ENCODE measurements at regions not wholly inside any gene's neighbourhood (a gene's known extent, or its start where the extent isn't known, plus 50 kb on each side); places are given as distances from the start of the nearest gene placed in this dataset.

- DNase-seq = peak in 1 of 4 donors; percentile 10
- no peak for ATAC-seq
- intact Hi-C loops (cut with DNase I) = no loop called here
Observed at GRCh38 chr22:48103126-48103875, 1340.9 kb downstream of the TBC1D22A start.

DNA sequence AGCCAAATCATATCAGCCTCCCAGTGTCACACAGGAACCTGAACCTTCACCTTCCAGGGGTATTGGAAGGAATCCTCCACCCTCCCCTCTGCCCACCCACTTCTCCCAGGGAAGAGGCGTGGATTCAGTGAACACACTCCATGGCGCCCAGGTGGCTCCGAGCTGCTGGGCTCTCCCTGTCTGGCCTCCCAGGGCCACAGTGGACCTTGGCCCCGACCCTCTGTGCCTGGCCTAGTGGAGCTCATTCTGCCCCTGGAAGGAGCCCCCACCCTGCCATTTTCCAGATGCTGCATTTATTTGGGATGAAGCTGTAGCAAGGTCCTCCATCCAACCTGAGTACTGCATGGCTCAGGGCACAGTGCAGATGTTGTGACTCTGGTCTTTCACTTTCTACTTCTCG, 1340.1 kb downstream of the TBC1D22A start:
- no peaks in the 10 kb centered on the region for H3K9me3 ChIP-seq
- peaks cover 0 to 9% of the 10 kb centered on the region in 2 donors for H3K4me1 ChIP-seq
- no peaks in the 10 kb centered on the region for H3K36me3 ChIP-seq
- DNase-seq (no peak), ATAC-seq (no peak)
- no peak for TF ChIP-seq CTCF (IDR thresholded peaks at IDR 0.05)
- intact Hi-C loops (cut with DNase I) = no loop called here
- peaks cover 0 to 68% of the 10 kb centered on the region in 2 donors for H3K27me3 ChIP-seq
- H3K27ac ChIP-seq = no peak overlapping the region
- no peak overlapping the region for H3K4me3 ChIP-seq

More at GRCh38 chr22:48103126-48103875, 1340.9 kb downstream of the TBC1D22A start:
- Histone ChIP-seq H3K4me1 (peaks cover 0 to 8% of the 10 kb centered on the region in 2 donors), H3K36me3 (no peaks in the 10 kb centered on the region), H3K27ac (no peak overlapping the region), H3K4me3 (no peak overlapping the region), H3K9me3 (no peaks in the 10 kb centered on the region), H3K27me3 (peaks cover 0 to 64% of the 10 kb centered on the region in 2 donors)
- no peak for TF ChIP-seq CTCF (IDR thresholded peaks at IDR 0.05)

DNA sequence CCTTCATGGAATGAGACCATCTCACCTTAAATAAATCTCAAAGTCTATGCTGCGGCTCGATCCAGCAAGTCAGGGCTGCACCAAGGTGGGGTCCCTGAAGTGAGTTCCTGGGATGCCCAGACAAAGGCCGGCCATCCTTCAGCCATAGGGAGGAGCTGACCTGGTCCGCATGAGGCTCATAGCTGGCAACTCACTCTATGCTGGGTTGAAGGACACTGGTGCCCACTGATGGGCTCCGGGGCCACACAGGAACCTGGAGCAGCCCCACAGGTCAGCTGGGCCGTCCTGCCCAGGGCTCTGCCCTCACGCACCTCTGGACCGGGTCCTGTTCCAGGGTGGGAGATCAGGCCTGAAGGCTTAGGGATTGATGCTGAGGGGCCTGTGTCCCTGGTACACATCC, 1339.3 kb downstream of the TBC1D22A start:
- Histone ChIP-seq H3K4me3 (no peak overlapping the region), H3K4me1 (peaks cover 0 to 9% of the 10 kb centered on the region in 2 donors), H3K27ac (no peak overlapping the region), H3K9me3 (no peaks in the 10 kb centered on the region), H3K27me3 (peaks cover 0 to 76% of the 10 kb centered on the region in 2 donors), H3K36me3 (no peaks in the 10 kb centered on the region)
- no peak for TF ChIP-seq CTCF (IDR thresholded peaks at IDR 0.05)
- intact Hi-C loops (cut with DNase I) = no loop called here
- no peak for DNase-seq
- no peak for ATAC-seq

DNA sequence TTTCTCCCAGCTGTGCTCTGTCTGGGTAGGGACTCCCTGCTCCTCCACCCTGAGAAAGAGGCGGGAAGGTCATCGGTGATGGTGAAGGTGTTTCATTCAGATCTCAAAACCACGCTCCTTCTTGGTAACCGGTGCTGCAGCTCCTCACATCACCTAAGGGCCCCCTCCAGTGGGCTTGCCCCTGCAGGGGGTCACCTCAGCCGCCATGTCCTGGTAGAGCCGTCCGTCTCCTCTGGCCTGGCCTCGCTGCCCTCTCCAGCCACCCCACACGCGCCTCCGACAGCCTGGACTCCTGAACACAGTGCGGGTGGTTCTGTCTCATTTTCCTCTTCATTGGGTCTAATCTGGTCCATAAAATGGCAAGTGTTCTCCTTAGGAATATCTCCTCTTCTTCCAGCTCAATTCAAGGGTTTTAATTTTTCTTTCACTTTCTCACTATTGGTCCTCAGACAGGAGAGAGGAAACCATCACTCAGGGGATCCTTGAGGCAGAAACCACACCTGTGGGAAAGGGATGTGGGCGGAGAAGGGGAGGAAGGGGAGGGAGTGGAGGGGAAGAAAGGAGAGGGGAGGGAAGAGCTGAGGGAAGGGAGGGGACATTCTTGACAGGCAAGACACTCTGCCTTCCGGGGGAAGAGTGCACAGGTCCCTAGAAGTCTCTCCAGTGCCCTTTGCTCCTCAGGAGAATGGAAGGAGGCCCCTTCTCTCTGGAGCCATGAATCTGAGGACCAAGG, 1338.4 kb downstream of the TBC1D22A start:
- Histone ChIP-seq H3K4me1 (peaks cover 0 to 9% of the 10 kb centered on the region in 2 donors), H3K27me3 (peaks cover 0 to 77% of the 10 kb centered on the region in 2 donors), H3K9me3 (no peaks in the 10 kb centered on the region), H3K4me3 (no peak overlapping the region), H3K36me3 (no peaks in the 10 kb centered on the region), H3K27ac (no peak overlapping the region)
- DNase-seq = no peak
- ATAC-seq = no peak
- no peak for TF ChIP-seq CTCF (IDR thresholded peaks at IDR 0.05)
- intact Hi-C loops (cut with DNase I) = no loop called here

DNA sequence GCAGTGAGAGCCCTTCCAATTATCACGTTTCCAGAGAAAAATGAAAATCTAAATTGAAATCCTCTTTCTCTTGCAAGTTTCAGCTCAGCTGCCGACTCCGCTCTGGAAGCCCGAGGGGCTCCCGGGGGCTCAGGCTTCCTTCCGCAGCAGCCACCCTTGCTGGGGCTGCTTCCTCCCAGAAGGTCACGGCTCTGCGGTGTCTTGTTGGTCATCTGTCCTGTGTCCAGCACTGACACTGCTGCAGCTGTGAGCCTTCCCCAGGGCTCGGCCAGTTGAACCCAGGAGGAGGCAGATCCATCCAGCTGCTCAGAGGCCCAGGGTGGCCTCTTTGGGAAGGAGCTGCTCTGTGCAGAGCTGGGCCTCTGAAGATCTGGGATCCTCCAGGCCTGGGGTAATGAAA, 1337.2 kb downstream of the TBC1D22A start:
- H3K4me1 ChIP-seq = peaks cover 0 to 9% of the 10 kb centered on the region in 2 donors
- no peak overlapping the region for H3K27ac ChIP-seq
- no peaks in the 10 kb centered on the region for H3K36me3 ChIP-seq
- no peak overlapping the region for H3K4me3 ChIP-seq
- H3K9me3 ChIP-seq = no peaks in the 10 kb centered on the region
- DNase-seq = no peak
- intact Hi-C loops (cut with DNase I) = no loop called here
- no peak for ATAC-seq
- TF ChIP-seq CTCF (IDR thresholded peaks at IDR 0.05) = no peak
- peaks cover 0 to 69% of the 10 kb centered on the region in 2 donors for H3K27me3 ChIP-seq

All from left lung (tissue), 4 donors.